DMS79 treated with DMSO at 0.1 percent for 48 hours (cell line): ENCODE measurements at regions not wholly inside any gene's neighbourhood (a gene's known extent, or its start where the extent isn't known, plus 50 kb on each side); places are given as distances from the start of the nearest gene placed in this dataset.
A peak's percentile ranks its signal among the peaks of the same experiment; 100 is the strongest.

Source experiments
- DNase-seq: peaks from one replicate; lab custom pipeline; 2025; lab: John Stamatoyannopoulos, UW

GRCh38 chr11:134645576-134645975, 233.5 kb upstream of the B3GAT1 start:
- no peak for DNase-seq

GRCh38 chr11:134644476-134645456, 232.7 kb upstream of the B3GAT1 start:
- peak; percentile 95 for DNase-seq

- DNase-seq: no peak
These were observed 231.3 kb upstream of the B3GAT1 start for GRCh38 chr11:134643115-134644012.

GRCh38 chr11:134642206-134642605, 230.2 kb upstream of the B3GAT1 start:
- DNase-seq: no peak

GRCh38 chr11:134640971-134641968, 229.2 kb upstream of the B3GAT1 start:
- no peak for DNase-seq

- no peak for DNase-seq
These were observed 228.5 kb upstream of the B3GAT1 start for GRCh38 chr11:134640536-134640935.

- no peak for DNase-seq
These were observed 227.7 kb upstream of the B3GAT1 start for GRCh38 chr11:134639586-134640330.

- DNase-seq: peak; percentile 68
These were observed 226.9 kb upstream of the B3GAT1 start for GRCh38 chr11:134638796-134639430.

- DNase-seq: no peak
These were observed 225.3 kb upstream of the B3GAT1 start for GRCh38 chr11:134637091-134638015.

- no peak for DNase-seq
These were observed 224.0 kb upstream of the B3GAT1 start for GRCh38 chr11:134636071-134636470.

GRCh38 chr11:134634897-134635831, 223.1 kb upstream of the B3GAT1 start:
- no peak for DNase-seq

GRCh38 chr11:134633276-134633675, 221.2 kb upstream of the B3GAT1 start:
- no peak for DNase-seq

GRCh38 chr11:134632347-134633119, 220.5 kb upstream of the B3GAT1 start:
- no peak for DNase-seq

- no peak for DNase-seq
These were observed 218.8 kb upstream of the B3GAT1 start for GRCh38 chr11:134630861-134631260.

GRCh38 chr11:134628426-134628825, 216.4 kb upstream of the B3GAT1 start:
- DNase-seq: no peak

GRCh38 chr11:134626032-134626431, 214.0 kb upstream of the B3GAT1 start:
- no peak for DNase-seq

GRCh38 chr11:134625631-134626030, 213.6 kb upstream of the B3GAT1 start:
- DNase-seq: no peak
